ENCODE measurements at regions not wholly inside any gene's neighbourhood (a gene's known extent, or its start where the extent isn't known, plus 50 kb on each side); places are given as distances from the start of the nearest gene placed in this dataset.

DNA sequence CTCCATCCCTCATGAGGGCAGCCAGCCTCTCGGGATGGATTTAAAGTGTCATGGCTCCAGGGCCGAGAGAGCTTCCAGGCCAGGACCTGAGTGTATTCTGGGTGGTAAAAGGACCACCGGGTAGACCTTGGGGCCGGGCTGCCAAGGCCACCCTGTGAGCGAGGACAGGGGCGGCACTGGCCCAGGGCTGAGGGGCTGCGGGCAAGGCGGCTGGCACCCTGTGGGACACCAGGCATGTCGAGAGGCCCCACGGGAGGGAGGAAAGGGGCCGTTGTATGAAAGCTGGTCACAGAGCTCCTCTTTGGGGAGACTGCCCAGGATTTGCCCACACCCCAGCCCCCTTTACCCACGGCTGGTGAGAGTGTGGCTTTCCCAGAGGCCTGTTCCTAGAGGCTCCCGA is 92.3 kb upstream of the RTL6 start:
- no peak for DNase-seq

DNA sequence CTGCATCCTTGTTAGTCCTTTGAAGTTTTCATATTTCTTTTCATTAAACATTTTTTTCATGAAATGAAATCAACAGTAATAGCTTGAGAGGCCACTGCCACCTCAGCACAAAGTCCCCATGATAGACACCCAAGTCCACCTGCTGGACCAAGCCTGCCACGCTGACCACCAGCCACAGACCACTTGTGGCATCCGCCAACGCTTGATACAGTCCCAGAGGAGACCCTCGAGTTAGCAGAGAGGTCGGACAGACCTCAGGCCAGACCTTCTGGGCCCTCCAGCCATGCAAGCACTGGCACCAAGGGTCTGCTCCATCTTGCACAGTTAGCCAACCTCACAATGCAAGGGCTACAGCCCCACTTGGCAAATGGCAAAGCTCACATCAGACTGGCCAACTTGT is 91.8 kb upstream of the RTL6 start:
- no peak for DNase-seq

DNA sequence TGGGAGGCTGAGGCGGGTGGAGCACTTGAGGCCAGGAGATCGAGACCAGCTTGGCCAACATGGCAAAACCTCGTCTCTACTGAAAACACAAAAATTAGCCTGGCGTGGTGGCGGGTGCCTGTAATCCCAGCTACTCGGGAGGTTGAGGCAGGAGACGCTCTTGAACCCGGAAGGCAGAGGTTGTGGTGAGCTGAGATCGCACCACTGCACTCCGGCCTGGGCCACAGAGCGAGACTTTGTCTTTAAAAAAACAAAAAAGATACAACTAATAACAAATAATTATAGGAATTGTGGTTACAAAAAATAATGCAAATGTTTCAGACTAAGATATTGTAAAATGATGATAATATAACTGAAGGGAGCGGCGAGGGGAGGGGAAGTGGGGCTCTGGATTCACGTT is 90.3 kb upstream of the RTL6 start:
- no peak for DNase-seq

DNA sequence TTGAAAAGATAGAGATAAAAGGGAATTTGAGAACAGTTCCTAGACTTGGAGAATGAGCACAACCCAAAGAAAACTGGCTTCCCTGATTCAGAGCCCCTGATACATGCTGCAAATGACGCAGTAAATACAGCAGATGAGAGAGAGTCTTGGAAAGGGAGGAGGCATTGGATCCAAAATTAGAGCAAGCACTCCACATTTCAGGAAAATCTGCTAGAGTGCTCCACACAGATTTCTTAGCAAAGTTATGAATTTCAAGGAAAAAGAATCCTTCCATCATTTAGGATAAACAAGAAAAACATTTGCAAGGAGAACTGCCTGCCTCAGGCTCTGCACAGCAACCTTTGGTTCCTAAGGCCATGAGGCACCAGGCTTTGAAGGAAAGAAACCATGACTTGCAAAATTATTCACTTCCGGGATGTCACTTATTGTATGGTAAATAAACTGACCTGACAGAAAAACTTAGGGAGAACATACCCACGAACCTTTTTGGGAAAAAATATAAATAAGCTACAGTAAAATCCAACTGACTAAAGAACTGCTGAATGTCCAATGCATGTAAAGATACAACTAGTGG is 89.8 kb upstream of the RTL6 start:
- no peak for DNase-seq

DNA sequence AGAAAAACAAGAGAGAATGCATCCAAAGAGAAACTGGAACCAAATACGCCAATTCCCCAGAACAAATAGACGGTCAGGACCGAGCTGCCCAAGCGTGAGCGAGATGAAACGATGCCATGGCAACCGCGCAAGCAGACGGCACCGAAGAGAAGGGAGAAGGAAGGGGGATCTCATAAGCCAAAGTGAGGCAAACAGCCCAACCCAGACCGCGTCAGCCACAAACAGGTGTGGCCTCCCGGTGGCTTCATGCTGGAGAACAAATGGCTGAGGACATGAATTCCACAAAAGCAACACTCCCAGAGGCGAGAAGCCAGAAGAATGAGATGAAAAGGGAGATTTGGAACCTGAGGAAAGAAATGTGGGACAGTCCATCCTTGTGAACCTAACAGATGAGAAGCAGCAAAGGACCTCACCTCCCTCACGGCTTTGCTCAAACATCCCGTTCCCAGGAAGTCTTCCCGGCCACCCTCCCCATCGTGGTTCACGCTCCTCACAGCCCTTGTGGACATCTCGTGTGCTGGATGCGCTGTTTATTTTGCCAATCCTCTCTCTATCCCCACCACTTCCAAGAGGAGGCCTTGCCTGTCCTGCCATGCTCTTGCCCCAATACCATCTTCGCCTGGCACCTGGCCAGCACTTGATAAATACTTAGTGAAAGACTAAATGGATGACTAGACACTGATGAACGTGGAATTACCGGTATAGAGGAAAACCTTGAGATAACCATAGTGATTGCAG is 89.1 kb upstream of the RTL6 start:
- no peak for DNase-seq

DNA sequence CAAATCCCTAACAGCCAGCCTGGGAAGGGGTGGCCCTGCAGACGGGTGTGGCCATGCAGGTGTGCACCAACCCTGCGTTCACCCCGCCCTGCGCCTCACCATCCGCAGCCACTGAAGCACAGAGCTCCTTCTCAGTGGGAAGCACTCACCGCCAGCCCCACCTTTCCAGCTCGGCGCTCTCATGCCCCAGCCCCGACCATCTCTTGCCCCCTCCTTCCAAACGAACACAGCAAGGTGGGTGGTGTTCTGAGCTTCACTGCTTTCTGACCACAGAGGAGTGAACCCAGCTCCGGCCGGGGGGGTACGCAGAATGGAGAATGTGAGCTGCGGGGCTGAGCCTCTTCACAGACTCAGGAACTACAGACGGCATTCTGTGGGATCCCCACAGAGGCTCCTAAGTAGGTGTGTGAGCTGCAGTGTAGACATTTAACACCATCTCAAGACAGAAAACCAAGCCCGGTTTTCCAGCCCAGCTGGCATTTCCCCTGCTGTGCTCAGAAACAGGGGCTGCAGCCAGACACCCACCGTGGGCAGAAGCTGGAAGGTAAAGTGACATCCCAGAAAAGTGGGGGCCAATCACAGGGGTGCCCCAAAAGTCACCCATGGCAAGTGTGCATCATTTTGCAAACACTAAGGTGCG is 88.4 kb upstream of the RTL6 start:
- no peak for DNase-seq

DNA sequence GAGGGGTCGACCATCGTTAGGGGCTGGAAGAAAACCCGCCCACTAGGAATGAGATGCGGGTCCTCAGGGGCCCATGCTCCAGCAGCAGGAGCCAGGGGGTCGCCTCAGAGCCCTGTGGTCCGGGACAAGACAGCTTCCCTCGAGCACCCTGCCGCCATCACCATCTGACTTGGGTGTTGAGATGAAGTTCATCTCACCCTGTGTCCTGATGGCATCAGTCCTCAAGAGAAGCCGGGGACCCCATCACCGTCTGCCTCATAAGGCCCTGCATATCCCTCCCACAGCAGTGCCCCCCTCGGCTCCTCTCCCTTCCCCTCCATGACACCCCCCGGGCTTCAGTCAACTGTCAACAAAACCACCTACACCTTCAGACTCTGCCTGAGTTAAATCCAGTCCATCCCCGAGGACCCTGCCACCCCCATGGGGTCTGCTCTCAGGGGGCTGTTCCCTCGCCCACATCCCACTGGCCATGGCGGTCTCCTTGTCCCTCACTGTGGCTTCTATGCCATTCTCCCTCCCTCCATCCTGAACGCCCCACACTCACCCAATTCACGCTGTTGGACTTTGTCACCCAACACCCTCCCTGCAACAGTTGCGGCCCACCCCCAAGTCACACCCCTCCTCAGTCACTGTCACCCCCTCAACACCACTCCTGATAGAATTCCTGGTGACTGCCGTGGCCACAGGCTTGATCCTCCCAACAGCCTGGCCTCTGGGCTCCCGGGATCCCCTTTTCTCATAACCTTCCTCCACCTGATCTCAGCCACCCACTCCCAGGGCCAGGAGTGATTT is 87.7 kb upstream of the RTL6 start:
- no peak for DNase-seq

DNA sequence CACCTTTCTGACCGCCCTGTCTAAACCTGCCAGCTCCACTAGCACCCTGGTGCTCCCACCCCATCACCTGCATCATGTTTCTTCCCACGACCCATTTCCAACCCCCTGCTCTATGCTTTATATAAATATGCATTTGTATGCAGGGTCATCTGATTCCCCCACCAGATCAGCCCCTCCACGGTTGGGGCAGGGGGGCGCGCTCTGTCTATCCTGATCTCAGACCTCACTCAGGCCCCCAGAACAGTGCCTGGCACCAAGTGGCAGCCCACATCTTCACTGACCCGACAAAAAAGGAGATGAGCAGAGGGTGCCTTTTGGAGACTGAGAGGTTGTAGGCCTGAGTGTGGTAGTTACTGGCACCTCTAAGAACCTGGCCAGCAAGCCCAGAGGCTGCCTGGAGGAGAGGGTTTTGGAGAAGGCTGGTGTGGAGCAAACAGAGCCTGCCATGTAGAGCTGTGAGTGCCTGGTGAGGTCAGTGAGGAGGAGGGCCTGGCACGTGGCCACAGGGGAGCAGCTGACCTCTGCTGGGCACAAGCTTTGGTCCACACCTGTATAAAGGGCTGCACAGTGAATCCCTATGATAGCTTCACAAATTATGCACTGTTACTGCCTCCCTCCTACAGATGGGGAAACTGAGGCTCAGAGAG is 86.3 kb upstream of the RTL6 start:
- no peak for DNase-seq

DNA sequence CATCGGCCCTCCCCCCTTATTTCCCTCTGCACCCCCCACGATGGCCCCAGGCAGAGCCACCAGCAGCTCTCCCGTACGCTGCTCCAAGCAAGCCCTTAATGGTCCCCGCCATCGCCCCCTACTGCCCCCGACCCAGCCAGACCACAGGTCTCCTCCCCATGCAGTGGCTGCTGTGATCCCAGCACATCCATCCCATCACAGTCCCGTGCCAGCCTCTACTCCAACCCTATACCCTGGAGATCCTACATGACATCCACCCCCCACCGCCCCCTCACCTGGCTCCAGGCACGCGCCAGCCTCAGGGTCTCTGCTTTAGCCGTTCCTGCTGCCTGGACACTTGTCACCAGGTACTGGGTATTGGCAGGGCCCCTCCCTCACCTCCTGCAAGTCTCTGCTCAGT is 85.8 kb upstream of the RTL6 start:
- DNase-seq, result no peak

DNA sequence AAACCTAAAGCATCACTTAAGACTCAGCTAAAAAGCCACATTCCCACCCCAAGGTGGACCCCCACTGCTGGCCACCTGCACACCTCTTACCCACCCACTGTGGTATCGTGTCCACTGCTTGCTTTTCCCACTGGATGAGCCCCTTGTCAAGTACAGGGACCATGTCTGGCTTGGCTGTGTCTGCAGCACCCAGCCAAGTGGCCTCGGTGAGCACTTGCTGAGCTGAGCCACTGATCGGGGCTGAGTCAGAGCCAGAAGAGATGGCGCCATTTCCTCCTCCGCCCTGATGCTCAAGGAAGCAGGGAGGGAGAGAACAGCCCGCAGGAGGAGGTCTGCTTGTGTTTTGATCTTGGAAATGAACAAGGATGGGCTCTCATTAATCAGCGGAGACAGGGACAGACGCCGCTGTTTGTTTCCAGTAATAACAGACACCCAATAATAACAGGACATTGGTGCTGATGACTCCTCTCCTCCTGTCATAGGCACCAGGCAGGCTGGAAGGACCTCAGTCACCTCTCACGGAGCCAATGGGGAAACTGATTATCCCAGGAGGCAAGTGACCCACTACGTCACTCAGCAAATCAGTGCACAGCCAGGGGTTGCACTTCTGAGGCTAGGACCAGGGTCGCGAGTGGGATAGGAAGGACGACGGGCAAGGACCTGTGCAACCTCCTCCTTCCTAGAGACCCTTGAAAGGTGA is 85.2 kb upstream of the RTL6 start:
- DNase-seq, result no peak

DNA sequence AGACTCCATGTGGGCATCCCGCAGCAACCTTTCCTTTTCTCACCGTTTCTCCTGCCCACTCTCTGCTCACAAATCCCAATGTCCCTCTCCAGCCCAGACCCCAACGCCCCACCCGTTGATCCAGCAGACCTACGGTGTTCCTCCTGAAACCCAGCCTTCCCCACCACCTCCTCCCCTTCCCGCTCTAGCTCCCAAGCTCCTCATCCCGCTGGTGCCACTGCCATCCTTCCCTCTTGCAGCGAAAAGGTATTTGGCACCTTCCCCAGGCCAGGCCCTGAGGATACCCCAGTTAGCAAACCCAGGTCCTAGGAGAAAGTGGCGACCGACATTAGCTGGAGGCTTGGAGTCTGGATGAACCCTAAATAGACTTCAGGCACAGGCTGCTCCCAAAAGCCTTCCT is 84.0 kb upstream of the RTL6 start:
- DNase-seq, result no peak

DNA sequence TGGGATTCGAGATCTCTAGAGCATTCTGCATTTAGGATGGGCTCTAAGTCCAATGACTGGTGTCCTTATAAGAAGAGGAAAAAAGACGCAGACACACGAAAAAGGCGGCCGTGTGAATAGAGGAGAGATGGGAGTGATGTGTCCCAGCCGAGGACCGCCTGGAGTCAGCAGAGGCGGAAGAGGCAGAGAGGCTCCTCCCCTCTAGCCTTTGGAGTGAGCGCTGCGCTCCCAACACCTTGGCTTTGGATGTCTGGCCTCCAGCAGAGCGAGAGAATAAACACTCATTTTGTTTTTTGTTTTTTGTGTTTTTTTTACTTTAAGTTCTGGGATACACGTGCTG is 83.0 kb upstream of the RTL6 start:
- no peak for DNase-seq

DNA sequence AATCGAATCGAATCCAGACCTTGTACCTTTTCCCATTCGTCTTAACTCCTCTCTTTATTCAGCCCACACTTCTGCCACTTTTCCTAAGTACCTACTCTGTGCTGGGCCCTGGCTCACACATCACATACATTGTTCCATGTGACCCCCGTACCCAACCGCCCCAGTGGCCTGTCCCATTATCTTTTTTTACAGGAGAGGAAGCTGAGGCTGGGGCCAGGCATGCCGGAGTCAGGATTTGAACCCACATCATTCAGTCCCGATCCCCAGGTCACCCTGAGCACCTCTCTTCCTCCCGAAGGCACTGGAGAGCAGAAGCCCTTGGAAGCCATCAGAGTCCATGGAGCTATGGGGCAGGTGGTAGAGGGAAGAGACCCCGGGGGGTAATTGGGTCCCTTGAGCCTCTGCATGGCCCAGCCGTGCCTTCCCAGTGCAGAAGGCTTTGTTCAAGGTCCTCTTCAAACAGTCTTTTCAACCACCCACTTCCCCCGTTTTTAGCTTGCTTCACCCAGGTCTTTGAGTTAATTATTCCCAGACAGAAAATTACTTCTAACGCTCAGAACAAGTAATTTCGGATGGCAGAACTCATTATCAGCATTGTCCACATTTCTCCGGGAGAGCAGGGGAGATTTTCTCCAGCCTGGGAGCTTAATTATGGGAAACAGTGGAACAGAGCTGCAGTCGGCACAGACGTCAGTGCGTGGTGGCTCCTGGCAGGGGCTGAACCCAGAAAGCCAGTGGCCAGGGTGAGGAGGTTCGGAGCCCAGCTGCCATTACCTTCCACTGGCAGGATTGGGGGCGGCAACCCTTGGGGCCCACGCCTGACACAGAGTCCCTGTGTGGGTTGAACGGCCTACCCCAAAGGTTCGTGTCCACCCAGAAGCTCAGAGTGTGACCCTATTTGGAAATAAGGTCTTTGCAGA is 82.4 kb upstream of the RTL6 start:
- no peak for DNase-seq

DNA sequence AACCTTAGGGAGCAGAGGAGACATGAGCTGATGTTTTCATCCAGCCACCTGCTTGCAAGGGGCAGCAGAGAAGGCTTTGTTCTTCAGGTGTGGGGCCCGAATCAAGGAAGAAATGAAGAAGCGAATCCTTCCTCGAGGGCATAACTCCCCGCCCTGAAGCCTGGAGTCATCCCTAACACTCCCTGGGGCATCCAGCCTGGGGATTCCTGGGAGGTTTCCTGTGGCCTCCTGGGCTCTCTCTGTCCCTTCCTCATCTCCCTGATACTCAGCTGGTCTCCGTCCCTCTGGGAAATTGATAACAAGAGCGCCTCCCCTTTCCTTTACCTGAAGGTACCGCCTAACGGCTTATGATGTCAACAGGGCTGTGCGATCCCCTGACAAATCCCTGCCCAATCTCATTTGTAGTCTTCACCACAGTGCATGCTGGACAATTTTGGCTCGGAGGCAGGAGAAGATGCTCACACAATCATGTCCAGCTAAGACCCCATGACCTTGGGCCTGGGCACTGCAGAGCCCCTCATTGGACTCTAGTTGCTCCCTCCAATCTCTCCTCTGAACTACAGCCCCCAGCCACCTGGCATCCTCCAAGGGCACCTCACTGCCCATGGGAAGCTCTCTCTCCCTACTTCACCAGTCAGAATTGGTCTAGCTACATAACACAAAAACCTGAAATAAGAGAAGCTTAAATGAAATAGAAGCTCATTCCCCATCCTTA is 80.6 kb upstream of the RTL6 start:
- DNase-seq, result no peak

DNA sequence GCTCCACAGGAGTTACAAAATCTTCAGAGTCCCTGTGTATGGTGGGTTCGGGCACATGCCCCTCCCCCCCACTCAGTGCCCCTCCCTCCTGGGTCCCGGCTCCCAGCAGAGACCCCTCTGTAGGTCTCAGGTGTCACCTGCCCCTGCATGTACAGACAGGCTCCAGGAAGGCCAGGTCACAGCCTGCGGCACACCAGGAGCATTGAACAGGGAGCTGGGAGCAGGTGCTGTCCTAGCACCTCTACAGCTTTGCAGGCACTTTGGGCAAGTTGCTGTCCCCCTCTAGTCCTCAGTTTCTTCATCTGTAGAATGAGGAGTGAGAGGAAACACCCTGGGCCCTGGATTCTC is 80.1 kb upstream of the RTL6 start:
- DNase-seq, result no peak

DNA sequence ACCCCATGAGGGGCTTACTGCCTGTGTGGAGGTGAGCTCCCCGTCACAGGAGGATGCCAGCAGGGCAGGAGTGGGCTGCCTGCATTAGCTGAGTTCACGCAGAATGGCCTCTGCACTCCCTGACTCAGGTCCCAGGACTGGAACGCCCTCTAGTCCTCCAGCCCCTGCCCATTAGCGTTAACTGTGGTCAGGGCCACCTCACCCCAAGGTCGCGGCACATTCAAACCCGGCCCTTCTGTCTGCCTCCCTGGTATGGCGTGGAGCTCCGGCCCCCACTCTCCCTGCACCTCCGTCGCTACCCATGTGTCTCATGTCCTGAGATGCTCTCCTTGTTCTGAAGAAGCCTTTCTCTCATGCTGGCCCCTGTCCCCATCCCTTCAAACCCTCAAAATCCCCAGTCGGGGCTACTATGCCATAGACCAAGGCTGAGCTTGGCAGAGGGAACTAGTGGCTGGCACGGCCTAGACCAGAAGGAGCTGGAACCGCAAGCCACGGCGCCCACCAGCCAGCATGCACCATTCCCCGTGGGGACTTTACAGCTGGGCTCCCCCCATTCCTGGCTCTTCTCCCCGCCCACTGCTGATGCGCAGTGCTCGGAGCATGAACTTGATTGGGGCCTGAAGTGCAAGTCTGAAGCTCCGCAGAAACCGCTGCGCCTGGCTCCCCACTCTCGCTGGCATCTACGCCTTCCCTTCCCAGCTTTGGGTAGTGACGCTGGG is 79.5 kb upstream of the RTL6 start:
- no peak for DNase-seq

DNA sequence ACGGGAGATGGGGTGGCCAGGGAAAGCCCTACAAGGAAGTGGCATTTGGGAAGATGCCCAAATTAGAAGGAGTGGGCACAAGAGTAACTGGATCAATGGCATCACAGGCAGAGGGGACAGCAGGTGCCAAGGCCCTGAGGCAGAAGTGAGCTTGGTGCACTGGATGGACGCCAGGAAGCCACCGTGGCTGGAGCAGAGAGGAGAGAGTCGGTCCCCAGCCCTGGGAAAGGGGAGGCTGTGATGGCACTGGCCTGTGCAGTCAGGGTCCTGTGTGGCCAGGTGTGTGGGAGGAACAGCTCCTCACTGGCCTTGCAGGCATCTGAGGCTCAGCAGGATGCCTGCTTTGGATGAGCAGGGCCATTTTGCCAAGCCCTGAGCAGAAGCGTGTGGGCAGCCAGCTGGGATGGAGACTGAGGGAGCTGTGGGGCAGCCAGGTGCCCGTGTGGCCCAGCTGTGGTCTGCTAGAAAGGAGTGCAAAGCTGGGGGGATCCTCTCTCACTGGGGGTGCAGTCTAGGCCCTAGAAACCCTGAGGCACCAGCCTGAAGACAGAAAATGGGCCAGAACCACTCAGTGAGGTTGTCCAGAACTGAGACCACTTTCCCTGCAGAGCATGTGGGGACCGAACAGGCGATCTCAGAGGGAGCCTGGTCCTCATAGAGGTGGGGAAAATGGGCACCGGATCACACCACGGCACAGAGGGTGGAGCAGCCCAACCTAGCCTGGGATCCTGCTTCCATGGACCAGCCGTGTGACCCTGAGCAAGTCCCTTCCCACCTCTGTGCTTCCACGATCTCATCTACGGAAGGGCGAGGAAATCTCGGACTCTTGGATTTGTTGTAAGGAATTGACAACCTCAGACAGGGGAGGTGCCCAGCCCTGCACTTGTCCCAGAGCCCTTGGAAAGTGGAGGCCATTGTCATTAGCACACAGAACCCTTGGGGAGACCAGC is 78.6 kb upstream of the RTL6 start:
- no peak for DNase-seq

DNA sequence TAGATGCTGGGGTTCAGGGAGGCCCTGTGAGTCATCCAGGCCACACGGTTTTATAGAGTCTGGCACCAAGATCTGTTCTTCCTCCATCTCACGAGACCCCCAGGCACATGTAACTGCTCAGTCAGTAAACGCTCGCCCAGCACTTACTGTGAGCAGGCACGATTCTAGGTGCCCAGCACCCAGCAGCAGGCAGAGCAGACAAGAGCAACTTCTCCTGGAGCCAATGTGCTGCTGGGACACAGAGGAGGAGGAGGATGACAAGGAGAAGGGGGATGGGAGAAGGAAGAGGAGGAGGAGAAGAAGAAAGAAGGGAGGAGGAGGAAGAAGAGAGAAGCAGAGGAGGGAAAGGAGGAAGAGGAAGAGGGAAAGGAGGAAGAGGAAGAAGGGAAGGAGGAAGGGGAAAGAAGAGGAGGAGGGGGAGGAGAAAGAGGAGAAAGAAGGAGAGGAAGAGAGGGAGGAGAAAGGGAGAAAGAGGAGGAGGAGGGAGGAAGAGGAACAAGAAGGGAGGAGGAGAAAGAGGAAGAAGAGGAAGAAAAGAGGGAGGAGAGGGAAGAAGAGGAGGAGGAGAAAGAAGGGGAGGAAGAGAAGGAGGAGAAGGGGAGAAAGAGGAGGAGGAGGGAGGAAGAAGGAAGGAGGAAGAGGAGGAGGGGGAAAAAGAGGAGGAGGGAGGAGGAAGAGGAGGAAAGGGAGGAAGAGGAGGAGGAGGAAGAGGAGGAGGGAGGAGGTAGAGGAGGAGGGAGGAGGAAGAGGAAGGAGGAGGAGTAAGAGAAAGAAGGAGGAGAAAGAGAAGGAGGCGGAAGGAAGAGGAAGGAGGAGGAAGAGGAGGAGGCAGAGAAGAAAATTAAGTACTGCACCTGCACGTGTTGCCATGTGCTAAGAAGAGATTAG is 77.6 kb upstream of the RTL6 start:
- DNase-seq, result no peak
